Spleen (tissue), 7 donors: ENCODE measurements at regions not wholly inside any gene's neighbourhood (a gene's known extent, or its start where the extent isn't known, plus 50 kb on each side); places are given as distances from the start of the nearest gene placed in this dataset.

Experiments
- CTCF ChIP-seq, 11 experiments: fragments of 200-600 bp in 7 of 11; fragments of 450-650 bp in 4 of 11; sonication (generic) in 4 of 11; IDR thresholded peaks in 8 of 11; conservative IDR thresholded peaks in 3 of 11; 1 replicate in 7 of 11; 2 replicates in 4 of 11; pipeline versions ENCODE4 v1.4.0 to v1.8.0; 2016 to 2021; ENCODE audit warnings: antibody characterized with exemption in 11 of 11, inconsistent platforms in 4 of 11, mild to moderate bottlenecking in 1 of 11
- POLR2A ChIP-seq, 3 donors: fragments of 450-650 bp; IDR thresholded peaks; one replicate each; pipeline ENCODE4 v1.5.1; 2017; ENCODE audit warnings: antibody characterized with exemption in 3 of 3, mild to moderate bottlenecking in 1 of 3
- POLR2AphosphoS5 ChIP-seq, 3 donors: sonication (generic); formaldehyde crosslinking; IDR thresholded peaks; one replicate each; pipeline ENCODE4 v1.5.1; 2017; ENCODE audit warnings: antibody characterized with exemption in 3 of 3
- donor health status: DM: no; HTN: no; CAD: no; lungs with moderate emphysema.
- donor health status: DM: no; HTN: no; CAD: no.
- donor health status: DM: no; HTN: no; CAD: no.

- no peak for TF ChIP-seq POLR2AphosphoS5 (IDR thresholded peaks at IDR 0.05)
- TF ChIP-seq CTCF (IDR thresholded peaks at IDR 0.05 in 8 of 11, conservative IDR thresholded peaks at IDR 0.05 in 3 of 11) = no peak
- TF ChIP-seq POLR2A (IDR thresholded peaks at IDR 0.05) = no peak
Measured at GRCh38 chr3:22392286-22392685, 641.3 kb upstream of the ZNF385D start.
